RWPE2 (cell line): ENCODE measurements at regions not wholly inside any gene's neighbourhood (a gene's known extent, or its start where the extent isn't known, plus 50 kb on each side); places are given as distances from the start of the nearest gene placed in this dataset.

Experiments
- ATAC-seq: fragments of 200-7000 bp; cut with Tn5 transposase; 3 replicates; pipeline ENCODE4 v1.9.1; 2021; ENCODE audit warnings: low read depth
- DNase-seq: peaks from one replicate; pipeline ENCODE4 v3.0.0-alpha.2; 2020; ENCODE audit warnings: low spot score
- H3K27ac ChIP-seq: fragments of 450-650 bp; 2 replicates; pipeline ENCODE4 v1.5.1; 2017; ENCODE audit warnings: mild to moderate bottlenecking; ENCODE audit not compliant: poor library complexity, severe bottlenecking
- H3K27me3 ChIP-seq: fragments of 250-450 bp; sonication (Bioruptor Pico); 2 replicates; pipeline ENCODE4 v1.5.1; 2021; ENCODE audit warnings: mild to moderate bottlenecking, moderate library complexity; ENCODE audit not compliant: insufficient read depth, poor library complexity, severe bottlenecking
- H3K36me3 ChIP-seq: fragments of 250-450 bp; sonication (Bioruptor Pico); 2 replicates; pipeline ENCODE4 v1.5.1; 2020; ENCODE audit warnings: low read depth, mild to moderate bottlenecking, moderate library complexity
- H3K4me1 ChIP-seq: fragments of 250-450 bp; sonication (Bioruptor Pico); 2 replicates; pipeline ENCODE4 v1.5.1; 2021; ENCODE audit warnings: mild to moderate bottlenecking, moderate library complexity; ENCODE audit not compliant: insufficient read depth, poor library complexity, severe bottlenecking
- H3K4me3 ChIP-seq: fragments of 250-450 bp; sonication (Bioruptor Pico); 2 replicates; pipeline ENCODE4 v1.5.1; 2021; ENCODE audit warnings: mild to moderate bottlenecking, moderate library complexity; ENCODE audit not compliant: severe bottlenecking
- H3K9me3 ChIP-seq: fragments of 250-450 bp; sonication (Bioruptor Pico); 2 replicates; pipeline ENCODE4 v1.5.1; 2021; ENCODE audit warnings: mild to moderate bottlenecking, moderate library complexity; ENCODE audit not compliant: severe bottlenecking
- TF ChIP-seq, protein P1 (sequence below): fragments of 450-650 bp; IDR thresholded peaks from one replicate; pipeline ENCODE4 v1.5.1; 2017; ENCODE audit warnings: mild to moderate bottlenecking, moderate library complexity; ENCODE audit not compliant: poor library complexity, severe bottlenecking

DNA sequence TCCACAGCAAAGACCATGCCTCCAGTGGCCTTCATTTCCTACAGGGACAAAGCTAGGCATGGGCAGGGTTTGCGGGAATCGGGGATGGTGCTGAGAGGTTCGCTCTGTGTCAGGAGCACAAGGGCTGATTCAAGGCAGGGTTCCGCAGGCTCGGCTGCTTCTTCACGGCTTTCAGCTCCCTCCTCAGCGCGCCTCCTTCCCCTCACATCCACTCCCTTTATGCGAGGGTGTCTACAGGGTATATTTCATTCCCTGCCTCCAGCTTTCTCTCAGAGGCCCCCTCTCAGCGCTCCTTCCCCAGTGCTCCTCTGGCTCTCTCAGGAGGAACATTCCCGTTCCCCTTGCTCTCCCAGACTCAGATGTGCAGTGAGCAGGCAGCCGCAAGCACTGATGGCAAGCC, 78.7 kb upstream of the ASB18 start:
- ATAC-seq (no peak), DNase-seq (no peak)
- TF ChIP-seq, protein P1, sequence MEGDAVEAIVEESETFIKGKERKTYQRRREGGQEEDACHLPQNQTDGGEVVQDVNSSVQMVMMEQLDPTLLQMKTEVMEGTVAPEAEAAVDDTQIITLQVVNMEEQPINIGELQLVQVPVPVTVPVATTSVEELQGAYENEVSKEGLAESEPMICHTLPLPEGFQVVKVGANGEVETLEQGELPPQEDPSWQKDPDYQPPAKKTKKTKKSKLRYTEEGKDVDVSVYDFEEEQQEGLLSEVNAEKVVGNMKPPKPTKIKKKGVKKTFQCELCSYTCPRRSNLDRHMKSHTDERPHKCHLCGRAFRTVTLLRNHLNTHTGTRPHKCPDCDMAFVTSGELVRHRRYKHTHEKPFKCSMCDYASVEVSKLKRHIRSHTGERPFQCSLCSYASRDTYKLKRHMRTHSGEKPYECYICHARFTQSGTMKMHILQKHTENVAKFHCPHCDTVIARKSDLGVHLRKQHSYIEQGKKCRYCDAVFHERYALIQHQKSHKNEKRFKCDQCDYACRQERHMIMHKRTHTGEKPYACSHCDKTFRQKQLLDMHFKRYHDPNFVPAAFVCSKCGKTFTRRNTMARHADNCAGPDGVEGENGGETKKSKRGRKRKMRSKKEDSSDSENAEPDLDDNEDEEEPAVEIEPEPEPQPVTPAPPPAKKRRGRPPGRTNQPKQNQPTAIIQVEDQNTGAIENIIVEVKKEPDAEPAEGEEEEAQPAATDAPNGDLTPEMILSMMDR = no peak
- H3K27me3 ChIP-seq = no peaks in the 10 kb centered on the region
- no peaks in the 10 kb centered on the region for H3K4me1 ChIP-seq
- no peaks in the 10 kb centered on the region for H3K36me3 ChIP-seq
- no peak overlapping the region for H3K27ac ChIP-seq
- no peaks in the 10 kb centered on the region for H3K9me3 ChIP-seq
- no peak overlapping the region for H3K4me3 ChIP-seq

DNA sequence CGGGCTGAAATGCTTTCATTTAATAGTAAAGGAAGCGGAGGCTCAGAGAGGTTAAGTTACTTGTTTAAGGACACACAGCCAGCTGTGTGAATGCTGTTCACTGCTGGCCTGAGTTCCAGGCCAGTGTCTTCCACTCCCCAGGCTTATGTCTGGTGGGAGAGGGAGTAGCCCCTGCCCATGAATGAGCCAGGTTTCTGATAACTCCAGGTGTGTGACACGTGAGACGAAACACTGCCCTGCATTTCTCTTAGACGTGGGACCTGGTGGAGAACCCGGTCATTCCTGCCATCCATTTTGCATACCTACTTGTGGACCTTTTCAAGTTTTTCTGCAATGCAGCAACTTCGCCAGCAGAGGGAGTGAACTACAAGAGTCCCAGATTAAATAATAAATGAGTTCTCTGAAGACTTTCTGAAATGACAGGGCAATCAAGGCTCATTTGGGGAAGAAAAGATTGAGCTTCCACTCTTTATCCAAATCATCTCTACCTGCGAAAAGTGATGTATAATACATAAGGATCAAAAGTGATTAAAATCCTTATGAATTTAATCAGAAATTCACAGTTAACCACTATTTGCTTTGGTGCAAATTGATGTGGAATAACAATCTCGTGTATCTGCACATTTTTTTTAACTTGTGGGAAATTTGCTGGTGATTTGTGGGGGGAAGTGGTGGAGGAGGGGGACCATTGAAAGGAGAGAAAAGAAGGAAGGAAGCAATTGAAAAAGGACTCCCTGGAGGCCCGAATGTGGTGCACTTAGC, 79.4 kb upstream of the ASB18 start:
- Histone ChIP-seq H3K27ac (no peak overlapping the region), H3K27me3 (no peaks in the 10 kb centered on the region), H3K4me3 (no peak overlapping the region), H3K4me1 (no peaks in the 10 kb centered on the region), H3K9me3 (no peaks in the 10 kb centered on the region), H3K36me3 (no peaks in the 10 kb centered on the region)
- no peak for ATAC-seq
- TF ChIP-seq, protein P1 = peak; percentile 80
- DNase-seq = no peak

DNA sequence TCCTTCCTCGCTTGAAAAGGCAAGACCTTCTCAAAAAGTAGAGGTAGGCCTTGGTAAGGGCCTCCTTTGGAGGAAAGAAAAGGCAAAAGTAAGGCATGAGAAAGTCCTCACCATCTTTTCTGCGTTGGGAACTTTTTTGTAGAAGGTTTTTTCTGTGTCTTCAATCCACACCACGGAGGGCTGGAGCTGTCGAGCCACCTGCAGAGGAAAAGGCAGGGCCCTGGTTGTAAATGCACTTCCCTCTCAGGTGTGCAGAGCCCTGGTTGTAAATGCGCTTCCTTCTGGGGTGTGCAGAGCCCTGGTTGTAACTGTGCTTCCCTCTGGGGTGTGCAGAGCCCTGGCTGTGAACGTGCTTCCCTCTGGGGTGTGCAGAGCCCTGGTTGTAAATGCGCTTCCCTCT, 80.2 kb upstream of the ASB18 start:
- TF ChIP-seq, protein P1 = no peak
- Histone ChIP-seq H3K27ac (no peak overlapping the region), H3K36me3 (no peaks in the 10 kb centered on the region), H3K9me3 (no peaks in the 10 kb centered on the region), H3K27me3 (no peaks in the 10 kb centered on the region), H3K4me3 (no peak overlapping the region), H3K4me1 (no peaks in the 10 kb centered on the region)
- DNase-seq (no peak), ATAC-seq (no peak)

DNA sequence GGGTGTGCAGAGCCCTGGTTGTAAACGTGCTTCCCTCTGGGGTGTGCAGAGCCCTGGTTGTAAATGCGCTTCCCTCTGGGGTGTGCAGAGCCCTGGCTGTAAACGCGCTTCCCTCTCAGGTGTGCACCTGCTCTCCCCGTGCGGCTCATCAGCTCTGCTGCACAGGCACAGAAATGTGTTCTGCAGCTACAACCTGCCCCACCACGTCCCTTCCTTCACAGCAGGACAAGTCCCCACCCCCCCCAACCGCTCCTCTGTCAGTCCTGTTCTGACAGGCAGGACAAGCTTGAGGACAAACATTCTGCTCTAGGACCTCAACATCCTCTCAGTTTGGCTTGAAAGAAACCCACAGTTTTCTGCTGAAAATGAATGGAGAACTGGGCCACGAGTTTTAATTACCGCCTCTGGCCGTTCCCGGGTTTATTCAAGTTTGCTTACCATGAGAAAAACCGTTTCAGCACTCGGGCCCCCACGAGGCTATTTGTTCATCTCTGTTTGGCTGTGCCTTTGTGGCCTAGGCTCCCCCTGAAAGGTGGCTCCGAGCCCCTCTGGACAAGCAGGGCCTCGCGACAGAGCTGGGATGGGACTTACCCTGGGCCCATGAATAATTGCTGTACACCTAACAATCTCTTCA, 81.0 kb upstream of the ASB18 start:
- TF ChIP-seq, protein P1 = no peak
- DNase-seq = no peak
- Histone ChIP-seq H3K27me3 (no peaks in the 10 kb centered on the region), H3K4me1 (no peaks in the 10 kb centered on the region), H3K4me3 (no peak overlapping the region), H3K27ac (no peak overlapping the region), H3K9me3 (no peaks in the 10 kb centered on the region), H3K36me3 (no peaks in the 10 kb centered on the region)
- ATAC-seq = no peak

DNA sequence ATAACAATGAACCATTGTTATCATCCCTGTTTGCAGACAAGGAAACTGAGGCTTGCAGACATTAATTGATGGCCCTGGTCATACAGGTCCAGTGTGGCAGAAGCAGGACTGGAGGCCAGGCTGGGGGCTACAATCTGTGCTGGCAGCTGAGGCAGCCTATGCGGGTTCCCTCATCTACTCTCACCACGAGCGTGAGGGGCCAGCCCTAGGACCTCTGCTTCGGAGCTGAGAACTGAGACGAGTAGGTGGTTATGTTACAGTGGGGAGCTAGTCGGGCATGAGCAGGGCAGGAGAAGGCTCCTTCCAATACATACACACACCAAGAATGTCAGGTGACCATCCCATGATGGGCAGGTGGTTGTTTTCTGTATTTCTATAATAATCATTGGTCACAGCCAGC, 82.2 kb upstream of the ASB18 start:
- ATAC-seq = no peak
- Histone ChIP-seq H3K9me3 (no peaks in the 10 kb centered on the region), H3K27me3 (no peaks in the 10 kb centered on the region), H3K4me1 (no peaks in the 10 kb centered on the region), H3K4me3 (no peak overlapping the region), H3K36me3 (no peaks in the 10 kb centered on the region), H3K27ac (no peak overlapping the region)
- DNase-seq = no peak
- TF ChIP-seq, protein P1 = no peak
